GM12874 (cell line): ENCODE measurements at regions not wholly inside any gene's neighbourhood (a gene's known extent, or its start where the extent isn't known, plus 50 kb on each side); places are given as distances from the start of the nearest gene placed in this dataset.

ENCODE experiments used
- CTCF ChIP-seq: IDR thresholded peaks from 2 replicates; pipeline ENCODE4 v1.5.1; 2011; ENCODE audit warnings: low read depth, mild to moderate bottlenecking, control low read depth, low read length, moderate library complexity; ENCODE audit not compliant: insufficient read depth

GRCh38 chr17:77476006-77476405, 335.2 kb downstream of the SEC14L1 start:
- no peak for TF ChIP-seq CTCF

DNA sequence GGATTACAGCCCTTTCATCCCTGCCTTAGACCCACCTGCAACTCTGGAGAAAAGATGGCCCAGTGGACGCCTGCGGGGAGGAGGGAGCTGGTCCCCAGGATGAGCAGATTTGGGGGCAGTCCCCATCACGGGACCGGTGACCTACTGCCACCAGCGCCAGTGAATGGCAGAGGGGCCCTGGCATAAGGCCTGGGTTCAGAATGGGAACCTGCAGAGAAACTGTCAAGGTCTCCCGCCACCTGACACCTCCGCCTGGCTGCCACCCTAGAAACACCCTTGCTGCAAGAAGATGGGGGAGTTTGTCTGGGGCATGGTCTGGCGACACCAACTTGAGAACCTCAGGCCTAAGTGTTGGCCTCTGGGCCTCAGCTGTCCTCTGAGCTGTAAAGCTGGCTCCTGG, 335.7 kb downstream of the SEC14L1 start:
- no peak for TF ChIP-seq CTCF

DNA sequence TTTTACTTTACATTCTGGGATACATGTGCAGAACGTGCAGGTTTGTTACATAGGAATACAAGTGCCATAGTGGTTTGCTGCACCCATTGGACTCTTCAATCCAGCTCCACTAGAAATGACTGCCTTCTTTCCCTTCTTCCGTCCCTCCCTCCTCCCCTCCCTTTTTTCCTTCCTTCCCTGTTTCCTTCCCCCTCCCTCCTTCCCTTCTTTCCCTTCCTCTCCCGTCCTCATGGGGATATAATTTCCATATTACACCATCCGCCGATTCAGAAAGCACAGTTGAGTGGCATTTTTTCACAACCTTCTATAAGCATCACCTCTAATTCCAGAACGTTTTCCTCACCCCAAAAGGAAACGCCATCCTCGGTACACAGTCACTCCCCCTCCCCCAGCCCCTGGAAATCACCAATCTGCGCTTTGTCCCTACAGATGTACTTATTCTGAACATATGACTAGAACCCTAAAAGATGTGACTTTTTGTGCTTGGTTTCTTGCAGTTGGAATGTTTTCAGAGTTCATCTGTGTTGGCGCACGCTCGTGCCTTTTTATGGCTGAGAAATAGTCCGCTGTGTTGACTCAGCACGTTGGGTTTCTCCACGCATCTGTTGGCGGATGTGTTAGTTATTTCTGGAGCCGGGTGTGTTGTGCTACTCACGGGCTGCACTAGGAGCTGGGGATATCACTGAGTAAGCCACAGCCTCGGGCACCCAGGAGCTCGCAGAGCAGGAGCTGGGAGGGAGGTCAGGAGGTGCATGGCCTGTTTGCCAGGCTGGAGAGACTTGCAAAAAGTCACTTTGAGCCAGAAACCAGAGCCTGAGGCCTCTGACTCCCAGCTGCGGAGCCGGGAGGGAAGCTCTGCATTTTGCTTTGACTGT, 336.4 kb downstream of the SEC14L1 start:
- TF ChIP-seq CTCF = no peak

GRCh38 chr17:77478281-77478680, 337.5 kb downstream of the SEC14L1 start:
- TF ChIP-seq CTCF = no peak

GRCh38 chr17:77478899-77479298, 338.1 kb downstream of the SEC14L1 start:
- TF ChIP-seq CTCF = no peak

GRCh38 chr17:77479372-77480198, 338.8 kb downstream of the SEC14L1 start:
- TF ChIP-seq CTCF = no peak

- no peak for TF ChIP-seq CTCF
These were observed 339.4 kb downstream of the SEC14L1 start for GRCh38 chr17:77480199-77480508.
